Suprapubic skin (tissue), 4 donors: ENCODE measurements at regions not wholly inside any gene's neighbourhood (a gene's known extent, or its start where the extent isn't known, plus 50 kb on each side); places are given as distances from the start of the nearest gene placed in this dataset.
A peak's percentile ranks its signal among the peaks of the same experiment; 100 is the strongest.

Source experiments
- DNase-seq, 2 donors: peaks; one replicate each; pipeline ENCODE4 v3.0.0-alpha.2; 2019; ENCODE audit warnings: low spot score in 2 of 2
- H3K27ac ChIP-seq: fragments of 200-600 bp; sonication (generic); one replicate; pipeline ENCODE4 v1.5.1; 2019
- H3K27me3 ChIP-seq: fragments of 200-600 bp; sonication (generic); one replicate; pipeline ENCODE4 v1.5.1; 2019
- H3K36me3 ChIP-seq: fragments of 200-600 bp; sonication (generic); one replicate; pipeline ENCODE4 v1.5.1; 2019
- H3K4me1 ChIP-seq: fragments of 200-600 bp; sonication (generic); one replicate; pipeline ENCODE4 v1.5.1; 2019
- H3K4me3 ChIP-seq: fragments of 200-600 bp; sonication (generic); one replicate; pipeline ENCODE4 v1.5.1; 2019; ENCODE audit warnings: mild to moderate bottlenecking
- H3K9me3 ChIP-seq: fragments of 200-600 bp; sonication (generic); one replicate; pipeline ENCODE4 v1.5.1; 2019
- CTCF ChIP-seq, 2 donors: fragments of 200-600 bp in 1 of 2; fragments of 450-650 bp in 1 of 2; sonication (generic) in 1 of 2; IDR thresholded peaks; one replicate each; pipeline ENCODE4 v1.5.1; 2016 to 2019; ENCODE audit warnings: antibody characterized with exemption in 2 of 2, mild to moderate bottlenecking in 1 of 2, moderate library complexity in 1 of 2
- EP300 ChIP-seq: sonication (generic); formaldehyde crosslinking; IDR thresholded peaks from one replicate; pipeline ENCODE4 v1.6.1; 2017; ENCODE audit warnings: antibody characterized with exemption
- POLR2A ChIP-seq, 2 donors: fragments of 450-650 bp; IDR thresholded peaks; one replicate each; pipeline ENCODE4 v1.6.1; 2017; ENCODE audit warnings: antibody characterized with exemption in 2 of 2, mild to moderate bottlenecking in 2 of 2, moderate library complexity in 2 of 2
- POLR2AphosphoS5 ChIP-seq, 3 donors: sonication (generic); formaldehyde crosslinking; IDR thresholded peaks; one replicate each; pipeline ENCODE4 v1.6.1; 2017; ENCODE audit warnings: antibody characterized with exemption in 3 of 3
- WGBS: methylation state at CpG from one replicate; pipeline ENCODE4 v1.1.5; 2018; 5-methylcytosine and 5-hydroxymethylcytosine counted together

- no peak for TF ChIP-seq EP300
- TF ChIP-seq CTCF (IDR thresholded peaks at IDR 0.05): no peak
- no peak for TF ChIP-seq POLR2A (IDR thresholded peaks at IDR 0.05)
- no peak for TF ChIP-seq POLR2AphosphoS5 (IDR thresholded peaks at IDR 0.05)
- H3K9me3 ChIP-seq: no peaks in the 10 kb centered on the region
- H3K36me3 ChIP-seq: no peaks in the 10 kb centered on the region
- no peak for DNase-seq
- H3K27me3 ChIP-seq: no peaks in the 10 kb centered on the region
- H3K4me1 ChIP-seq: peaks cover 22% of the 10 kb centered on the region
- no peak overlapping the region for H3K27ac ChIP-seq
- H3K4me3 ChIP-seq: no peak overlapping the region
- WGBS: 100% methylated on average over 3 of the region's 3 CpGs
Observed at GRCh38 chr1:113245252-113245651, 145.1 kb upstream of the MAGI3 start.

DNA sequence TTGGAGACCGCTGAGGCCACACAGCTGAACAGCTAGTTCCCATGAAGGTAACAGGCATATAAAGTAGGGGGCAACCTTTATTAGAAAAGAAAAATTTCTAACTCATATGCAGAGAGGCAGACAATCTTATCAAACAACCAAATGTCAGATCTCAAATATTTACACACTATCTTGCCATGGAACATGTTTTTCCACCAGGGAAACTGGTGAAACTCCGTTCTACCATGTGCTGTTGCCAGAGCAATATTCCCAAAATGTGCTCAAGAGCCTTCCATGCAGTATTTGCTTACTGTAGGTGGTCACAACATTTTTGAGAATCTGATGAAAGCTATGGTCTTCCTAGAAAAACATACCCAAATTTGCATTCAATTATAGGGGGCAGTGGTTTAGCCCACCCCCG, 143.4 kb upstream of the MAGI3 start:
- Histone ChIP-seq H3K4me3 (no peak overlapping the region), H3K4me1 (peaks cover 22% of the 10 kb centered on the region), H3K27ac (peak overlapping the region; percentile 22), H3K9me3 (no peaks in the 10 kb centered on the region), H3K36me3 (no peaks in the 10 kb centered on the region), H3K27me3 (no peaks in the 10 kb centered on the region)
- TF ChIP-seq POLR2AphosphoS5 (IDR thresholded peaks at IDR 0.05): no peak
- no peak for TF ChIP-seq CTCF (IDR thresholded peaks at IDR 0.05)
- TF ChIP-seq POLR2A (IDR thresholded peaks at IDR 0.05): no peak
- TF ChIP-seq EP300: no peak
- 74% methylated on average over 3 of the region's 3 CpGs for WGBS
- DNase-seq: no peak

DNA sequence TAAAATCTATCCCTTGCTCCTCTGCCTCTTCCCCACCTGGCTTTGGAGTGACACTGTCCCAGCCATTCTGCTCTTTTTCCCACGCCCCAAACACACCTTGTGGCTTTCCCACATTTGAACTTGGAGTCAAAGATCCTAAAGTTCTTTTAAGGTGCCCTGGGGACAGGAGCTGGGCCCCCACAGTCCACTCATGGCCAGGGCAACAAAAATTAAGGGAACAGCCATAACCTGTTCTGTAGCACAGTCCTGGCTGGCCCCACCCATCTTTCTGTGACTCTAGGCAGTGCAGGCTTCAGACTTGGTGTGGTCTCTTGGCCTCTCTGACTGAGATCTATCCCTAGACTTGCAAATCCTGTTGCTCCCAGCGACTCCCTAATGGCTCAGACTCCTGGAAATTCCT, 143.0 kb upstream of the MAGI3 start:
- H3K4me3 ChIP-seq: no peak overlapping the region
- WGBS: 100% methylated on average over 1 of the region's 2 CpGs
- no peaks in the 10 kb centered on the region for H3K9me3 ChIP-seq
- peak overlapping the region; percentile 26 for H3K27ac ChIP-seq
- DNase-seq: no peak
- TF ChIP-seq POLR2A (IDR thresholded peaks at IDR 0.05) (no peak), CTCF (IDR thresholded peaks at IDR 0.05) (no peak), POLR2AphosphoS5 (IDR thresholded peaks at IDR 0.05) (no peak), EP300 (no peak)
- no peaks in the 10 kb centered on the region for H3K27me3 ChIP-seq
- H3K36me3 ChIP-seq: no peaks in the 10 kb centered on the region
- peaks cover 25% of the 10 kb centered on the region for H3K4me1 ChIP-seq

DNA sequence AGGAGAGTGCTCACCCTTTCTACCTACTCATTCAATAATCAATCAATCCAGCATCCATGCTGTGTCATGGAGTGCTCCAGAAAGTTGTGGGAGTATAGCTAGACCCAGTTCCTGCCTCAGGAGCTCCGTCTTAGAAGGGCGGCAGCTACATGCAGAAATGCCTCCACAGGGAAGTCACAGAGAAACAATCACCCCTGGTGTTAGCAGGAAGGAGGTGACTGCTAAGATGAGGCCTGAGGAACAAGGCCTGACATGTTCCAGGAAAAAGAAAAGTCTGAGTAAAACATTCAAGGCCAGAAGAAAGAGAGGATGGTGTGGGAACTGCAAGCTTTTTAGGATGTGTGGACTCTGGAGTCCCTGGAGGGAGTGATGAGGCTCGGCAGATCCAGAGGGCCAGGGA, 142.5 kb upstream of the MAGI3 start:
- no peak overlapping the region for H3K4me3 ChIP-seq
- no peak for TF ChIP-seq POLR2AphosphoS5 (IDR thresholded peaks at IDR 0.05)
- H3K27me3 ChIP-seq: no peaks in the 10 kb centered on the region
- DNase-seq: no peak
- 70% methylated on average over 3 of the region's 3 CpGs for WGBS
- H3K36me3 ChIP-seq: no peaks in the 10 kb centered on the region
- H3K4me1 ChIP-seq: peaks cover 27% of the 10 kb centered on the region
- no peaks in the 10 kb centered on the region for H3K9me3 ChIP-seq
- peak overlapping the region; percentile 26 for H3K27ac ChIP-seq

DNA sequence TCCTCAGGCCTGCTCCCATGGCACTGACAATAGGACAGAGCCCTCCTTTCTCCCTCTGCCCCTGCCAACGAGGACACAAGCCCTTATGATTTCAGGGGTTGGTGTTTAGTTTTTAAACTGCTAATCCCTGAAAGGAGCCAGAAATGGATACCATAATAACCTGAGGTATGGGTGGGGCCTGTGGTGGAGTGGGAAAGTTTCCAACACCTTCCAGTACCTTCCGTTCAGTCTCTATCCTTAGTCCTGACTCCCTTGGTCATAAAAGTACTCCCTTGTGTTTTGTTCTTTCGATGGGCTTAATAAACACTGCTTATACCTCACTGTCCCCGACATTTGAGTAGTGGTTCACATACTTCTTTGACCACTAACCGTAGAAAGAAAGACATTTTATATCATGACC, 141.8 kb upstream of the MAGI3 start:
- no peaks in the 10 kb centered on the region for H3K36me3 ChIP-seq
- H3K4me3 ChIP-seq: no peak overlapping the region
- 57% methylated on average over 5 of the region's 5 CpGs for WGBS
- TF ChIP-seq POLR2A (IDR thresholded peaks at IDR 0.05) (no peak), EP300 (no peak), CTCF (IDR thresholded peaks at IDR 0.05) (no peak), POLR2AphosphoS5 (IDR thresholded peaks at IDR 0.05) (no peak)
- no peaks in the 10 kb centered on the region for H3K27me3 ChIP-seq
- DNase-seq: no peak
- H3K9me3 ChIP-seq: no peaks in the 10 kb centered on the region
- H3K4me1 ChIP-seq: peaks cover 28% of the 10 kb centered on the region
- H3K27ac ChIP-seq: peak overlapping the region; percentile 26

DNA sequence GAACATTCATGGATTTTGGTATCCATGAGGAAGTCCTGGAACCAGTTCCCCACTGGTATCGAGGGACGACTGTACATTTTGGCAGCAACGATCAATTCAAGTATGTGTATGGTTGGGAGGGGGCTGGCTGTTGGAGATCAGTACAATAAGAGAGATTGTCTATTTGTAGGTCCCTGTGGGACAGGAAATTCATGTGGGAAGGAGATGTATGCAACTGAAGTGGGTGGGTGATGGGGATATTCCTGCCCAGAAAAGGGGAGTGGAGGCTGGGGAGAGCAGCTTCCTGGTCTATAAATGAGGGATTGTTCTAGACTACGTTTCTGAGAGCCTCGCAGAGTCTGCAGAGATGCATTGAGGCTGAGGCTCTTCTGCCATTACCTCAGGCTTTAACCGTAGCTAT, 140.2 kb upstream of the MAGI3 start:
- H3K4me1 ChIP-seq: peaks cover 42% of the 10 kb centered on the region
- TF ChIP-seq EP300: no peak
- TF ChIP-seq POLR2AphosphoS5 (IDR thresholded peaks at IDR 0.05): no peak
- TF ChIP-seq CTCF (IDR thresholded peaks at IDR 0.05): no peak
- no peak for TF ChIP-seq POLR2A (IDR thresholded peaks at IDR 0.05)
- no peak overlapping the region for H3K27ac ChIP-seq
- no peak overlapping the region for H3K4me3 ChIP-seq
- no peaks in the 10 kb centered on the region for H3K9me3 ChIP-seq
- H3K27me3 ChIP-seq: no peaks in the 10 kb centered on the region
- WGBS: 65% methylated on average over 5 of the region's 6 CpGs
- DNase-seq: no peak
- no peaks in the 10 kb centered on the region for H3K36me3 ChIP-seq
